NT2/D1 (cell line): ENCODE measurements at regions not wholly inside any gene's neighbourhood (a gene's known extent, or its start where the extent isn't known, plus 50 kb on each side); places are given as distances from the start of the nearest gene placed in this dataset.

Experiments
- SUZ12 ChIP-seq: IDR thresholded peaks from 2 replicates; pipeline ENCODE4 v1.6.1; 2011; ENCODE audit not compliant: insufficient read length, insufficient read depth; ENCODE audit errors: extremely low read depth
- YY1 ChIP-seq: IDR thresholded peaks from 2 replicates; pipeline ENCODE4 v1.6.1; 2011; ENCODE audit not compliant: insufficient read length, insufficient read depth

GRCh38 chr1:99595041-99595440 lies 50.9 kb upstream of the PALMD start:
- TF ChIP-seq YY1 (no peak), SUZ12 (no peak)
